ENCODE measurements at regions not wholly inside any gene's neighbourhood (a gene's known extent, or its start where the extent isn't known, plus 50 kb on each side); places are given as distances from the start of the nearest gene placed in this dataset.

- TF ChIP-seq CTCF (IDR thresholded peaks at IDR 0.05; ENCODE audit: insufficient read depth, low read length, poor library complexity, severe bottlenecking): no peak
- Histone ChIP-seq H3K4me3 (ENCODE audit: low read depth, low read length) (no peak overlapping the region), H3K36me3 (ENCODE audit: control insufficient read depth, insufficient read depth, low read length) (no peaks in the 10 kb centered on the region), H3K27me3 (ENCODE audit: control insufficient read depth, insufficient read depth, low read length) (no peaks in the 10 kb centered on the region)
- no peak for DNase-seq (ENCODE audit: low read depth)
These were observed 288.2 kb downstream of the MED10 start for GRCh38 chr5:6090079-6090654.

- TF ChIP-seq CTCF (IDR thresholded peaks at IDR 0.05; ENCODE audit: insufficient read depth, low read length, poor library complexity, severe bottlenecking): no peak
- no peak overlapping the region for H3K4me3 ChIP-seq (ENCODE audit: low read depth, low read length)
- DNase-seq (ENCODE audit: low read depth): no peak
These were observed 289.6 kb downstream of the MED10 start for GRCh38 chr5:6088706-6089105.

GRCh38 chr5:6087576-6087975, 290.8 kb downstream of the MED10 start:
- H3K27me3 ChIP-seq (ENCODE audit: control insufficient read depth, insufficient read depth, low read length): no peaks in the 10 kb centered on the region
- no peaks in the 10 kb centered on the region for H3K36me3 ChIP-seq (ENCODE audit: control insufficient read depth, insufficient read depth, low read length)
- H3K4me3 ChIP-seq (ENCODE audit: low read depth, low read length): no peak overlapping the region
- DNase-seq (ENCODE audit: low read depth): no peak
- TF ChIP-seq CTCF (IDR thresholded peaks at IDR 0.05; ENCODE audit: insufficient read depth, low read length, poor library complexity, severe bottlenecking): no peak

More at GRCh38 chr5:6088706-6089105, 289.6 kb downstream of the MED10 start:
- Histone ChIP-seq H3K27me3 (ENCODE audit: control insufficient read depth, insufficient read depth, low read length) (no peaks in the 10 kb centered on the region), H3K36me3 (ENCODE audit: control insufficient read depth, insufficient read depth, low read length) (no peaks in the 10 kb centered on the region)

GRCh38 chr5:6086871-6087270, 291.5 kb downstream of the MED10 start:
- H3K4me3 ChIP-seq (ENCODE audit: low read depth, low read length): no peak overlapping the region
- H3K36me3 ChIP-seq (ENCODE audit: control insufficient read depth, insufficient read depth, low read length): no peaks in the 10 kb centered on the region
- H3K27me3 ChIP-seq (ENCODE audit: control insufficient read depth, insufficient read depth, low read length): no peaks in the 10 kb centered on the region
- no peak for DNase-seq (ENCODE audit: low read depth)
- TF ChIP-seq CTCF (IDR thresholded peaks at IDR 0.05; ENCODE audit: insufficient read depth, low read length, poor library complexity, severe bottlenecking): no peak

GRCh38 chr5:6085341-6085860, 292.9 kb downstream of the MED10 start:
- Histone ChIP-seq H3K4me3 (ENCODE audit: low read depth, low read length) (no peak overlapping the region), H3K27me3 (ENCODE audit: control insufficient read depth, insufficient read depth, low read length) (no peaks in the 10 kb centered on the region), H3K36me3 (ENCODE audit: control insufficient read depth, insufficient read depth, low read length) (no peaks in the 10 kb centered on the region)
- no peak for TF ChIP-seq CTCF (IDR thresholded peaks at IDR 0.05; ENCODE audit: insufficient read depth, low read length, poor library complexity, severe bottlenecking)
- no peak for DNase-seq (ENCODE audit: low read depth)

GRCh38 chr5:6084836-6085235, 293.5 kb downstream of the MED10 start:
- no peak for TF ChIP-seq CTCF (IDR thresholded peaks at IDR 0.05; ENCODE audit: insufficient read depth, low read length, poor library complexity, severe bottlenecking)
- Histone ChIP-seq H3K4me3 (ENCODE audit: low read depth, low read length) (no peak overlapping the region), H3K27me3 (ENCODE audit: control insufficient read depth, insufficient read depth, low read length) (no peaks in the 10 kb centered on the region), H3K36me3 (ENCODE audit: control insufficient read depth, insufficient read depth, low read length) (no peaks in the 10 kb centered on the region)
- no peak for DNase-seq (ENCODE audit: low read depth)
